ENCODE measurements at regions not wholly inside any gene's neighbourhood (a gene's known extent, or its start where the extent isn't known, plus 50 kb on each side); places are given as distances from the start of the nearest gene placed in this dataset.

- Histone ChIP-seq H3K79me2 (ENCODE audit: control insufficient read depth, insufficient read depth, low read length, poor library complexity) (no peaks in the 10 kb centered on the region), H3K27ac (ENCODE audit: low read depth, low read length) (no peak overlapping the region), H4K91ac (ENCODE audit: low read depth, low read length) (no peak overlapping the region), H3K14ac (ENCODE audit: low read length) (no peak overlapping the region), H3K4ac (ENCODE audit: low read depth, low read length) (no peak overlapping the region), H3K27me3 (ENCODE audit: insufficient read depth, low read length) (no peaks in the 10 kb centered on the region), H3K23ac (ENCODE audit: low read length) (no peak overlapping the region), H2AK5ac (ENCODE audit: low read length) (no peak overlapping the region), H3K4me1 (ENCODE audit: control insufficient read depth in 1 of 2, insufficient read depth in 2 of 2, low read length in 2 of 2) (no peaks in the 10 kb centered on the region), H4K8ac (ENCODE audit: low read depth, low read length) (no peak overlapping the region), H3K4me3 (ENCODE audit: low read depth, low read length) (no peak overlapping the region), H3K36me3 (ENCODE audit: control insufficient read depth in 1 of 2, insufficient read depth in 2 of 2, low read length in 2 of 2) (no peaks in the 10 kb centered on the region), H3K18ac (ENCODE audit: low read length) (no peak overlapping the region), H3K4me2 (ENCODE audit: low read length) (no peak overlapping the region), H3K79me1 (ENCODE audit: low read length) (no peaks in the 10 kb centered on the region), H3K9me3 (ENCODE audit: insufficient read depth, low read depth, low read length) (no peaks in the 10 kb centered on the region), H4K12ac (ENCODE audit: low read depth, low read length) (no peak overlapping the region), H2BK12ac (ENCODE audit: low read length) (no peak overlapping the region), H2BK5ac (ENCODE audit: low read depth, low read length, poor library complexity) (no peak overlapping the region), H3K9ac (ENCODE audit: low read length) (no peak overlapping the region), H2AFZ (ENCODE audit: insufficient read depth, low read length, poor library complexity) (no peak overlapping the region), H2BK120ac (ENCODE audit: insufficient read depth, low read length, poor library complexity) (no peak overlapping the region)
- no peak for DNase-seq
Measured at GRCh38 chr11:92653454-92653853, 316.0 kb upstream of the MTNR1B start.

- H3K79me1 ChIP-seq (ENCODE audit: low read length): no peaks in the 10 kb centered on the region
- H3K4me2 ChIP-seq (ENCODE audit: low read length): no peak overlapping the region
- no peak overlapping the region for H2AK5ac ChIP-seq (ENCODE audit: low read length)
- no peak overlapping the region for H3K4me3 ChIP-seq (ENCODE audit: low read depth, low read length)
- H3K4me1 ChIP-seq (ENCODE audit: control insufficient read depth in 1 of 2, insufficient read depth in 2 of 2, low read length in 2 of 2): no peaks in the 10 kb centered on the region
- no peak overlapping the region for H3K18ac ChIP-seq (ENCODE audit: low read length)
- H3K23ac ChIP-seq (ENCODE audit: low read length): no peak overlapping the region
- no peak overlapping the region for H3K27ac ChIP-seq (ENCODE audit: low read depth, low read length)
- no peak overlapping the region for H3K14ac ChIP-seq (ENCODE audit: low read length)
- no peaks in the 10 kb centered on the region for H3K36me3 ChIP-seq (ENCODE audit: control insufficient read depth in 1 of 2, insufficient read depth in 2 of 2, low read length in 2 of 2)
- DNase-seq: no peak
- no peak overlapping the region for H4K91ac ChIP-seq (ENCODE audit: low read depth, low read length)
- H3K9ac ChIP-seq (ENCODE audit: low read length): no peak overlapping the region
- no CpG with 5 or more reads among the region's 2 CpGs for WGBS (ENCODE audit: extremely low coverage, insufficient coverage, insufficient read length)
- no peaks in the 10 kb centered on the region for H3K27me3 ChIP-seq (ENCODE audit: insufficient read depth, low read length)
- no peak overlapping the region for H3K4ac ChIP-seq (ENCODE audit: low read depth, low read length)
- no peak overlapping the region for H4K8ac ChIP-seq (ENCODE audit: low read depth, low read length)
- no peak overlapping the region for H2BK12ac ChIP-seq (ENCODE audit: low read length)
- H2BK120ac ChIP-seq (ENCODE audit: insufficient read depth, low read length, poor library complexity): no peak overlapping the region
- no peak overlapping the region for H2BK5ac ChIP-seq (ENCODE audit: low read depth, low read length, poor library complexity)
- H3K9me3 ChIP-seq (ENCODE audit: insufficient read depth, low read depth, low read length): no peaks in the 10 kb centered on the region
- no peak overlapping the region for H4K12ac ChIP-seq (ENCODE audit: low read depth, low read length)
- no peaks in the 10 kb centered on the region for H3K79me2 ChIP-seq (ENCODE audit: control insufficient read depth, insufficient read depth, low read length, poor library complexity)
- no peak overlapping the region for H2AFZ ChIP-seq (ENCODE audit: insufficient read depth, low read length, poor library complexity)
Measured at GRCh38 chr11:92656783-92657182, 312.7 kb upstream of the MTNR1B start.

DNA sequence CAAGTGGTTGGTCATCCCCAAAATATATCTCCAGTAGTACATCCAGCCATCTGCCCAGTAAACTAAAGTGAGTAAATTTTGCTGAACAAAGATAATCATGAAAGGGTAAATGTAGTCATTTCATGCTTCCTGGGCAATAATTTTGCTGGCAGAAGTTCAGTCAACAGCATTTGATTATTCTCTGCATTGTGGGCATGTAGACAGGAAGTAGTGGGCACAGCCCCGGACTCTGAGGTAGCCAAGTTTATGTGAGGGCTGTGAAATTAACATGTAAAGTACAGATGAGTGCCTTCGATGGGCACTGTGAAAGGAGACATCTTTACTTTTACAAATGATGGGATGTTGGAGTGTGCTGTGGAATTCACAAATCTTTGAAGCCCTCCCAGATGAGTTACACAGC lies 312.2 kb upstream of the MTNR1B start:
- DNase-seq: no peak
- H4K12ac ChIP-seq (ENCODE audit: low read depth, low read length): no peak overlapping the region
- no peak overlapping the region for H3K14ac ChIP-seq (ENCODE audit: low read length)
- no peaks in the 10 kb centered on the region for H3K36me3 ChIP-seq (ENCODE audit: control insufficient read depth in 1 of 2, insufficient read depth in 2 of 2, low read length in 2 of 2)
- H2BK5ac ChIP-seq (ENCODE audit: low read depth, low read length, poor library complexity): no peak overlapping the region
- H4K8ac ChIP-seq (ENCODE audit: low read depth, low read length): no peak overlapping the region
- H3K79me1 ChIP-seq (ENCODE audit: low read length): no peaks in the 10 kb centered on the region
- H3K79me2 ChIP-seq (ENCODE audit: control insufficient read depth, insufficient read depth, low read length, poor library complexity): no peaks in the 10 kb centered on the region
- H2BK12ac ChIP-seq (ENCODE audit: low read length): no peak overlapping the region
- no peak overlapping the region for H3K27ac ChIP-seq (ENCODE audit: low read depth, low read length)
- H3K9ac ChIP-seq (ENCODE audit: low read length): no peak overlapping the region
- no peaks in the 10 kb centered on the region for H3K9me3 ChIP-seq (ENCODE audit: insufficient read depth, low read depth, low read length)
- WGBS (ENCODE audit: extremely low coverage, insufficient coverage, insufficient read length): no CpG with 5 or more reads among the region's 2 CpGs
- no peak overlapping the region for H3K4ac ChIP-seq (ENCODE audit: low read depth, low read length)
- H3K23ac ChIP-seq (ENCODE audit: low read length): no peak overlapping the region
- no peak overlapping the region for H2AFZ ChIP-seq (ENCODE audit: insufficient read depth, low read length, poor library complexity)
- H3K4me2 ChIP-seq (ENCODE audit: low read length): no peak overlapping the region
- H3K4me3 ChIP-seq (ENCODE audit: low read depth, low read length): no peak overlapping the region
- no peak overlapping the region for H3K18ac ChIP-seq (ENCODE audit: low read length)
- no peaks in the 10 kb centered on the region for H3K27me3 ChIP-seq (ENCODE audit: insufficient read depth, low read length)
- H2BK120ac ChIP-seq (ENCODE audit: insufficient read depth, low read length, poor library complexity): no peak overlapping the region
- H3K4me1 ChIP-seq (ENCODE audit: control insufficient read depth in 1 of 2, insufficient read depth in 2 of 2, low read length in 2 of 2): no peaks in the 10 kb centered on the region
- no peak overlapping the region for H4K91ac ChIP-seq (ENCODE audit: low read depth, low read length)
- no peak overlapping the region for H2AK5ac ChIP-seq (ENCODE audit: low read length)

DNA sequence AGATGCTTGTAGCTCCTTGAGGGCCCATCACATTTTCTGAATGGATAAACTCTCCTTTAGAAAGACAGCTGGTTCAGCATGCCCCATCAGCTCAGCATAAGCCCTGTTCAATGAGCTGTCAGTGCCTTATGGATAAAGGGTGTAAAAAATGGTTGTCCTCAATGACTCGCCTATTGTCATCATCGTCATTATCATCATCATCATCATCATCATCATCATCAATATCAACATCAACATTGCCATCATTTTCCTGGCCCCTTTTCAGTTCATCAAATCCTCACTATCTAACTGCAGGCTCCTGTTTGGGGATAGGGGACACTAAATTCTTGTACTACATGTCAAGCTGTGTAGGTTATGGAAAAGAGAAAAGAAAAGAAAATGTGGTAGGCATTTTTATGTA lies 310.7 kb upstream of the MTNR1B start:
- Histone ChIP-seq H2AK5ac (ENCODE audit: low read length) (no peak overlapping the region), H3K23ac (ENCODE audit: low read length) (no peak overlapping the region), H3K9me3 (ENCODE audit: insufficient read depth, low read depth, low read length) (no peaks in the 10 kb centered on the region), H2BK12ac (ENCODE audit: low read length) (no peak overlapping the region), H3K4me3 (ENCODE audit: low read depth, low read length) (no peak overlapping the region), H3K4me2 (ENCODE audit: low read length) (no peak overlapping the region), H3K27ac (ENCODE audit: low read depth, low read length) (no peak overlapping the region), H3K14ac (ENCODE audit: low read length) (no peak overlapping the region), H4K12ac (ENCODE audit: low read depth, low read length) (no peak overlapping the region), H3K4me1 (ENCODE audit: control insufficient read depth in 1 of 2, insufficient read depth in 2 of 2, low read length in 2 of 2) (no peaks in the 10 kb centered on the region), H3K79me2 (ENCODE audit: control insufficient read depth, insufficient read depth, low read length, poor library complexity) (no peaks in the 10 kb centered on the region), H3K18ac (ENCODE audit: low read length) (no peak overlapping the region), H3K4ac (ENCODE audit: low read depth, low read length) (no peak overlapping the region), H4K91ac (ENCODE audit: low read depth, low read length) (no peak overlapping the region), H2AFZ (ENCODE audit: insufficient read depth, low read length, poor library complexity) (no peak overlapping the region), H3K27me3 (ENCODE audit: insufficient read depth, low read length) (no peaks in the 10 kb centered on the region), H3K79me1 (ENCODE audit: low read length) (no peaks in the 10 kb centered on the region), H2BK120ac (ENCODE audit: insufficient read depth, low read length, poor library complexity) (no peak overlapping the region), H3K9ac (ENCODE audit: low read length) (no peak overlapping the region), H2BK5ac (ENCODE audit: low read depth, low read length, poor library complexity) (no peak overlapping the region), H4K8ac (ENCODE audit: low read depth, low read length) (no peak overlapping the region), H3K36me3 (ENCODE audit: control insufficient read depth in 1 of 2, insufficient read depth in 2 of 2, low read length in 2 of 2) (no peaks in the 10 kb centered on the region)
- DNase-seq: no peak
- WGBS (ENCODE audit: extremely low coverage, insufficient coverage, insufficient read length): no CpG with 5 or more reads among the region's 2 CpGs

GRCh38 chr11:92659793-92660192 lies 309.7 kb upstream of the MTNR1B start:
- WGBS (ENCODE audit: extremely low coverage, insufficient coverage, insufficient read length): no CpG with 5 or more reads among the region's 3 CpGs

More at GRCh38 chr11:92659793-92660192, 309.7 kb upstream of the MTNR1B start:
- Histone ChIP-seq H3K27me3 (ENCODE audit: insufficient read depth, low read length) (no peaks in the 10 kb centered on the region), H3K79me1 (ENCODE audit: low read length) (no peaks in the 10 kb centered on the region), H3K23ac (ENCODE audit: low read length) (no peak overlapping the region), H3K14ac (ENCODE audit: low read length) (no peak overlapping the region), H2AFZ (ENCODE audit: insufficient read depth, low read length, poor library complexity) (no peak overlapping the region), H3K18ac (ENCODE audit: low read length) (no peak overlapping the region), H4K91ac (ENCODE audit: low read depth, low read length) (no peak overlapping the region), H3K27ac (ENCODE audit: low read depth, low read length) (no peak overlapping the region), H3K4me2 (ENCODE audit: low read length) (no peak overlapping the region), H3K36me3 (ENCODE audit: control insufficient read depth in 1 of 2, insufficient read depth in 2 of 2, low read length in 2 of 2) (no peaks in the 10 kb centered on the region), H2AK5ac (ENCODE audit: low read length) (no peak overlapping the region), H3K79me2 (ENCODE audit: control insufficient read depth, insufficient read depth, low read length, poor library complexity) (no peaks in the 10 kb centered on the region), H3K4me3 (ENCODE audit: low read depth, low read length) (no peak overlapping the region), H4K8ac (ENCODE audit: low read depth, low read length) (no peak overlapping the region), H3K4me1 (ENCODE audit: control insufficient read depth in 1 of 2, insufficient read depth in 2 of 2, low read length in 2 of 2) (no peaks in the 10 kb centered on the region), H2BK5ac (ENCODE audit: low read depth, low read length, poor library complexity) (no peak overlapping the region), H4K12ac (ENCODE audit: low read depth, low read length) (no peak overlapping the region), H3K4ac (ENCODE audit: low read depth, low read length) (no peak overlapping the region), H3K9ac (ENCODE audit: low read length) (no peak overlapping the region), H2BK12ac (ENCODE audit: low read length) (no peak overlapping the region), H3K9me3 (ENCODE audit: insufficient read depth, low read depth, low read length) (no peaks in the 10 kb centered on the region), H2BK120ac (ENCODE audit: insufficient read depth, low read length, poor library complexity) (no peak overlapping the region)
- DNase-seq: no peak

All from trophoblast cell (in vitro differentiated cells and primary cell).